GM18511 (cell line): ENCODE measurements at regions not wholly inside any gene's neighbourhood (a gene's known extent, or its start where the extent isn't known, plus 50 kb on each side); places are given as distances from the start of the nearest gene placed in this dataset.

Experiments
- ATAC-seq: cut with Tn5 transposase; IDR thresholded peaks from one replicate; pipeline ENCODE4 v1.9.1; 2021; ENCODE audit warnings: mild to moderate bottlenecking, moderate library complexity; ENCODE audit not compliant: unreplicated experiment

GRCh38 chrX:58051346-58051745 is 141.1 kb upstream of the ZXDA start:
- ATAC-seq = no peak

DNA sequence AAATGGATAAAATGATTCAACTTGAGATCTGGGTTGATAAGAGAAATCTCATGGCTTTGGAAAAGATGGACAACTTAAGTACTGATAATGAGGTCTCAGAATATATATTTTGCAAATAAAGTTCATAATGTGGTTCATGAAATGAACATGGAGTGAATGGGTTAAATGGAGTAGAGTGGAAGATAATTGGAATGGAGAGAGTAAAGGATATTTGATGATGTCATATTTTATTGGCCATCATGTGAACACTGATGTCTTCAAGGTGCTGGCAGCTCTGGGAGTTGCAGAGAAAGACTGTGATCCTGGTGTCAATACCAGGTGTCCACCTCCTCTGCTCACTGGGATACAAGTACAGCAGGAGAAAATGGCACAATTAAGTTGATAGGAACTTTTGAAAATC is 133.9 kb upstream of the ZXDA start:
- no peak for ATAC-seq

GRCh38 chrX:58025979-58026378 is 115.7 kb upstream of the ZXDA start:
- peak; percentile 75 for ATAC-seq

- ATAC-seq = no peak
These were observed 75.7 kb upstream of the ZXDA start for GRCh38 chrX:57985951-57986350.

DNA sequence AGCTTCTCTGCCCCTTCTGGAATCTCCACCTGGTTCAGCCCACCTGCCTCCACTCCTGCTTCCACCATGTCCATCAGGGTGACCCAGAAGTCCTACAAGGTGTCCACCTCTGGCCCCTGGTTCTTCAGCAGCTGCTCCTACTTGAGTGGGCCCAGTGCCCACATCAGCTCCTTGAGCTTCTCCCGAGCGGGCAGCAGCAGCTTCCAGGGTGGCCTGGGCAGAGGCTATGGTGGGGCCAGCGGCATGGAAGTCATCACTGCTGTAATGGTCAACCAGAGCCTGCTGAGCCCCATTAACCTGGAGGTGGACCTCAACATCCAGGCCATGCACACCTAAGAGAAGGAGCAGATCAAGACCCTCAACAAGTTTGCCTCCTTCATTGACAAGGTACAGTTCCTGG is 74.4 kb upstream of the ZXDA start:
- no peak for ATAC-seq

DNA sequence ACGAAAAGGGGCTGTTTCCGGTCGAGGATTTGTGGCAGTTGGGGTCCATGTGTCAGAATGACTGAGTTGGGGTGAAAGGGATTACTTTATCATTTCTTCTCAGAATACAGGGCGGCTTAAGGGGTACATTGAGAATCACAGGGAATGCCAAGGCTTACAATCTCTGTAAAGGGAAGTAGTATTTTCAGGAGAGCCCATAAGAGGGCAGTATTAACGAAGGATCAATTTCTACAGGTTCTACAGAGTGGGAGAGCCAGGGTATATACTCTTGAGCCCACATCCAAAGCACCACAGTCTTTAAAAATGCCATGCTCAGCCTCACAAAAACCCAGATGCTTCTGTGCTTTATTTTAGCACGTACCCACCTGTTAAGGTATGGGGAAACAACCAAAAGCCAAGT is 67.7 kb upstream of the ZXDA start:
- ATAC-seq = no peak

- ATAC-seq = no peak
These were observed 54.7 kb upstream of the ZXDA start for GRCh38 chrX:57964975-57965374.
